IPS-NIHi7 (cell line): ENCODE measurements at regions not wholly inside any gene's neighbourhood (a gene's known extent, or its start where the extent isn't known, plus 50 kb on each side); places are given as distances from the start of the nearest gene placed in this dataset.
"Not testable (repeated sequence)": the region's sequence is repeated elsewhere in the genome, so short reads cannot be mapped to it uniquely, and the experiment has no call there.

Source experiments
- DNase-seq: peaks from one replicate; pipeline ENCODE4 v3.0.0; 2012; ENCODE audit warnings: mixed read lengths; ENCODE audit errors: extremely low spot score

- DNase-seq = not testable (repeated sequence)
Measured at GRCh38 chr12:17007442-17008040, 401.6 kb upstream of the LMO3 start.

GRCh38 chr12:16998538-16998937 lies 392.6 kb upstream of the LMO3 start:
- not testable (repeated sequence) for DNase-seq

- DNase-seq = no peak
Measured at GRCh38 chr12:16984484-16984883, 378.5 kb upstream of the LMO3 start.

- DNase-seq = no peak
Measured at GRCh38 chr12:16972923-16973770, 367.2 kb upstream of the LMO3 start.

GRCh38 chr12:16962889-16963288 lies 356.9 kb upstream of the LMO3 start:
- DNase-seq = no peak

GRCh38 chr12:16955083-16955657 lies 349.2 kb upstream of the LMO3 start:
- no peak for DNase-seq

GRCh38 chr12:16949871-16950667 lies 344.1 kb upstream of the LMO3 start:
- peak; percentile 12 for DNase-seq

GRCh38 chr12:16949371-16949770 lies 343.4 kb upstream of the LMO3 start:
- DNase-seq = no peak

- DNase-seq = no peak
Measured at GRCh38 chr12:16946704-16947103, 340.7 kb upstream of the LMO3 start.

- DNase-seq = peak; percentile 85
Measured at GRCh38 chr12:16939871-16940306, 333.9 kb upstream of the LMO3 start.

GRCh38 chr12:16927259-16927658 lies 321.3 kb upstream of the LMO3 start:
- DNase-seq = no peak

- DNase-seq = no peak
Measured at GRCh38 chr12:16920451-16920850, 314.5 kb upstream of the LMO3 start.

GRCh38 chr12:16919551-16919950 lies 313.6 kb upstream of the LMO3 start:
- DNase-seq = no peak

- DNase-seq = no peak
Measured at GRCh38 chr12:16914853-16915252, 308.9 kb upstream of the LMO3 start.

GRCh38 chr12:16913832-16914490 lies 308.0 kb upstream of the LMO3 start:
- DNase-seq = no peak

- DNase-seq = no peak
Measured at GRCh38 chr12:16901946-16902345, 296.0 kb upstream of the LMO3 start.

GRCh38 chr12:16893426-16893825 lies 287.5 kb upstream of the LMO3 start:
- DNase-seq = no peak

GRCh38 chr12:16891673-16892072 lies 285.7 kb upstream of the LMO3 start:
- no peak for DNase-seq

- DNase-seq = no peak
Measured at GRCh38 chr12:16884819-16885218, 278.9 kb upstream of the LMO3 start.

GRCh38 chr12:16884056-16884455 lies 278.1 kb upstream of the LMO3 start:
- DNase-seq = no peak

GRCh38 chr12:16881986-16882570 lies 276.1 kb upstream of the LMO3 start:
- no peak for DNase-seq
